Mucosa of rectum (tissue), 2 donors: ENCODE measurements at regions not wholly inside any gene's neighbourhood (a gene's known extent, or its start where the extent isn't known, plus 50 kb on each side); places are given as distances from the start of the nearest gene placed in this dataset.
"Not testable (repeated sequence)": the region's sequence is repeated elsewhere in the genome, so short reads cannot be mapped to it uniquely, and the experiment has no call there.

Experiments used
- H3K27ac ChIP-seq, 2 donors: one replicate each; pipeline ENCODE4 v1.7.0; 2013; ENCODE audit warnings: inconsistent platforms in 2 of 2, low read depth in 2 of 2, low read length in 2 of 2
- H3K27me3 ChIP-seq, 2 donors: one replicate each; pipeline ENCODE4 v1.7.0; 2013; ENCODE audit warnings: low read length in 2 of 2; ENCODE audit not compliant: control insufficient read depth in 2 of 2, insufficient read depth in 2 of 2
- H3K36me3 ChIP-seq, 2 donors: one replicate each; pipeline ENCODE4 v1.7.0; 2013; ENCODE audit warnings: low read length in 2 of 2; ENCODE audit not compliant: control insufficient read depth in 2 of 2, insufficient read depth in 2 of 2
- H3K4me1 ChIP-seq, 2 donors: one replicate each; pipeline ENCODE4 v1.7.0; 2013; ENCODE audit warnings: low read length in 2 of 2, mild to moderate bottlenecking in 1 of 2; ENCODE audit not compliant: control insufficient read depth in 2 of 2, insufficient read depth in 2 of 2
- H3K4me3 ChIP-seq, 2 donors: one replicate each; pipeline ENCODE4 v1.7.0; 2013; ENCODE audit warnings: low read length in 2 of 2
- H3K9ac ChIP-seq, 2 donors: one replicate each; pipeline ENCODE4 v1.7.0; 2013; ENCODE audit warnings: low read length in 2 of 2, low read depth in 1 of 2, mild to moderate bottlenecking in 1 of 2
- H3K9me3 ChIP-seq, 2 donors: one replicate each; pipeline ENCODE4 v1.7.0; 2013; ENCODE audit warnings: low read length in 2 of 2; ENCODE audit not compliant: control insufficient read depth in 2 of 2
- donor health status: healthy.
- donor health status: Normal muscosa, but diverticular disease.

GRCh38 chr7:68247126-68247525, 1250.5 kb downstream of the TYW1 start:
- Histone ChIP-seq H3K4me1 (no peaks in the 10 kb centered on the region), H3K36me3 (no peaks in the 10 kb centered on the region), H3K9me3 (peaks cover 2 to 7% of the 10 kb centered on the region in 2 donors), H3K9ac (no peak overlapping the region), H3K27ac (no peak overlapping the region), H3K4me3 (no peak overlapping the region), H3K27me3 (no peaks in the 10 kb centered on the region)

GRCh38 chr7:68247571-68247970, 1250.9 kb downstream of the TYW1 start:
- Histone ChIP-seq H3K9ac (no peak overlapping the region), H3K36me3 (no peaks in the 10 kb centered on the region), H3K4me1 (no peaks in the 10 kb centered on the region), H3K4me3 (no peak overlapping the region), H3K27me3 (no peaks in the 10 kb centered on the region), H3K27ac (no peak overlapping the region), H3K9me3 (peaks cover 2 to 7% of the 10 kb centered on the region in 2 donors)

GRCh38 chr7:68248973-68249372, 1252.3 kb downstream of the TYW1 start:
- Histone ChIP-seq H3K4me3 (no peak overlapping the region), H3K9me3 (peaks cover 2 to 7% of the 10 kb centered on the region in 2 donors), H3K4me1 (no peaks in the 10 kb centered on the region), H3K9ac (no peak overlapping the region), H3K27ac (no peak overlapping the region), H3K27me3 (no peaks in the 10 kb centered on the region), H3K36me3 (no peaks in the 10 kb centered on the region)

- no peak overlapping the region for H3K4me3 ChIP-seq
- no peak overlapping the region for H3K9ac ChIP-seq
- H3K36me3 ChIP-seq = no peaks in the 10 kb centered on the region
- H3K4me1 ChIP-seq = no peaks in the 10 kb centered on the region
- H3K27me3 ChIP-seq = no peaks in the 10 kb centered on the region
- no peak overlapping the region for H3K27ac ChIP-seq
- H3K9me3 ChIP-seq = peaks cover 2 to 7% of the 10 kb centered on the region in 2 donors
Observed at GRCh38 chr7:68249611-68250010, 1253.0 kb downstream of the TYW1 start.

GRCh38 chr7:68250143-68250542, 1253.5 kb downstream of the TYW1 start:
- no peaks in the 10 kb centered on the region for H3K27me3 ChIP-seq
- H3K4me3 ChIP-seq = no peak overlapping the region
- no peak overlapping the region for H3K27ac ChIP-seq
- H3K9ac ChIP-seq = no peak overlapping the region
- peaks cover 2 to 7% of the 10 kb centered on the region in 2 donors for H3K9me3 ChIP-seq
- no peaks in the 10 kb centered on the region for H3K4me1 ChIP-seq
- no peaks in the 10 kb centered on the region for H3K36me3 ChIP-seq

GRCh38 chr7:68254815-68255214, 1258.2 kb downstream of the TYW1 start:
- not testable (repeated sequence) for H3K9me3 ChIP-seq, H3K9ac ChIP-seq

GRCh38 chr7:68256295-68256694, 1259.7 kb downstream of the TYW1 start:
- Histone ChIP-seq H3K9ac (no peak overlapping the region), H3K9me3 (no peaks in the 10 kb centered on the region), H3K36me3 (no peaks in the 10 kb centered on the region), H3K4me1 (no peaks in the 10 kb centered on the region), H3K4me3 (no peak overlapping the region), H3K27me3 (no peaks in the 10 kb centered on the region), H3K27ac (no peak overlapping the region)

More at GRCh38 chr7:68254815-68255214, 1258.2 kb downstream of the TYW1 start:
- not testable (repeated sequence) for H3K4me1 ChIP-seq, H3K27ac ChIP-seq, H3K4me3 ChIP-seq, H3K36me3 ChIP-seq, H3K27me3 ChIP-seq

GRCh38 chr7:68258609-68259008, 1262.0 kb downstream of the TYW1 start:
- Histone ChIP-seq H3K27me3 (no peaks in the 10 kb centered on the region), H3K4me3 (no peak overlapping the region), H3K9ac (no peak overlapping the region), H3K4me1 (no peaks in the 10 kb centered on the region), H3K27ac (no peak overlapping the region), H3K9me3 (peaks cover 0 to 3% of the 10 kb centered on the region in 2 donors), H3K36me3 (no peaks in the 10 kb centered on the region)

GRCh38 chr7:68265258-68265657, 1268.6 kb downstream of the TYW1 start:
- Histone ChIP-seq H3K9ac (no peak overlapping the region), H3K27ac (no peak overlapping the region), H3K27me3 (no peaks in the 10 kb centered on the region), H3K4me3 (no peak overlapping the region), H3K4me1 (no peaks in the 10 kb centered on the region), H3K36me3 (no peaks in the 10 kb centered on the region), H3K9me3 (peaks cover 8 to 14% of the 10 kb centered on the region in 2 donors)

- no peak overlapping the region for H3K9ac ChIP-seq
- no peaks in the 10 kb centered on the region for H3K27me3 ChIP-seq
- no peaks in the 10 kb centered on the region for H3K4me1 ChIP-seq
- H3K27ac ChIP-seq = no peak overlapping the region
- peaks cover 8 to 14% of the 10 kb centered on the region in 2 donors for H3K9me3 ChIP-seq
- no peaks in the 10 kb centered on the region for H3K36me3 ChIP-seq
- H3K4me3 ChIP-seq = no peak overlapping the region
Observed at GRCh38 chr7:68266004-68266579, 1269.5 kb downstream of the TYW1 start.

- no peaks in the 10 kb centered on the region for H3K36me3 ChIP-seq
- no peaks in the 10 kb centered on the region for H3K27me3 ChIP-seq
- H3K4me3 ChIP-seq = no peak overlapping the region
- no peak overlapping the region for H3K27ac ChIP-seq
- H3K9me3 ChIP-seq = peaks cover 8 to 11% of the 10 kb centered on the region in 2 donors
- no peak overlapping the region for H3K9ac ChIP-seq
- no peaks in the 10 kb centered on the region for H3K4me1 ChIP-seq
Observed at GRCh38 chr7:68267486-68267885, 1270.9 kb downstream of the TYW1 start.
